HepG2 (cell line): ENCODE measurements at regions not wholly inside any gene's neighbourhood (a gene's known extent, or its start where the extent isn't known, plus 50 kb on each side); places are given as distances from the start of the nearest gene placed in this dataset.

Source experiments
- ATAC-seq: fragments of 200-7000 bp; cut with Tn5 transposase; 3 replicates; pipeline ENCODE4 v1.9.1; 2020; ENCODE audit warnings: mild to moderate bottlenecking, moderate library complexity
- BruUV-seq: library from RNA; stranded (reverse); fragments of 400-500 nt; replicated peaks from 2 replicates; lab custom pipeline; 2021; lab: Mats Ljungman, UMichigan
- CTCF ChIA-PET: fragments of 300-600 bp; formaldehyde crosslinking; extraction: SDS; loops from one replicate; lab custom pipeline; 2021; ENCODE audit warnings: low total read pairs, inconsistent platforms, low intra/inter-chr PET ratio; lab: Yijun Ruan, JAX
- POLR2A ChIA-PET: fragments of 350-600 bp; sonication (Branson Sonifier 250); formaldehyde crosslinking; loops from one replicate; lab custom pipeline; 2020; ENCODE audit warnings: antibody characterized with exemption, inconsistent platforms; lab: Yijun Ruan, JAX
- DNase-seq: peaks from one replicate; pipeline ENCODE4 v3.0.0-alpha.2; 2015; ENCODE audit warnings: low spot score
- FAIRE-seq: peaks from 3 replicates; lab custom pipeline; 2011; peaks lifted over from hg19 to GRCh38; lab: Jason Lieb, UNC
- H2AFZ ChIP-seq: one replicate; pipeline ENCODE4 v1.6.1; 2011; ENCODE audit warnings: low read length, inconsistent platforms
- H3K27ac ChIP-seq: fragments of 300-600 bp; 3 replicates; pipeline ENCODE4 v1.8.0; 2011; ENCODE audit warnings: mixed run types, mild to moderate bottlenecking, mixed read lengths, low read length, inconsistent platforms; ENCODE audit not compliant: insufficient read depth; ENCODE audit errors: extremely low read length
- H3K27me3 ChIP-seq, 2 experiments: fragments of 200-600 bp in 1 of 2; 2 replicates in 1 of 2; 3 replicates in 1 of 2; pipeline versions ENCODE4 v1.6.0 to v1.8.0; 2011; ENCODE audit warnings: low read length in 2 of 2, mild to moderate bottlenecking in 2 of 2, moderate library complexity in 2 of 2, inconsistent platforms in 1 of 2; ENCODE audit not compliant: insufficient read depth in 2 of 2, control insufficient read depth in 1 of 2
- H3K36me3 ChIP-seq, 2 experiments: fragments of 200-600 bp in 1 of 2; replicated peaks in 1 of 2; 2 replicates in 1 of 2; 3 replicates in 1 of 2; pipeline versions ENCODE4 v1.5.1 to v1.8.0; 2011; ENCODE audit warnings: low read length in 2 of 2, inconsistent platforms in 1 of 2; ENCODE audit not compliant: insufficient read depth in 2 of 2, control insufficient read depth in 1 of 2
- H3K4me1 ChIP-seq: 2 replicates; pipeline ENCODE4 v1.5.1; 2012; ENCODE audit warnings: low read length, inconsistent platforms; ENCODE audit not compliant: insufficient read depth
- H3K4me2 ChIP-seq: 2 replicates; pipeline ENCODE4 v1.6.0; 2011; ENCODE audit warnings: low read depth, low read length, inconsistent platforms
- H3K4me3 ChIP-seq, 3 experiments: fragments of 200-600 bp in 1 of 3; sonication (generic), shearing (Covaris generic) in 1 of 3; replicated peaks in 1 of 3; 2 replicates each; pipeline ENCODE4 v1.5.1; 2011 to 2016; ENCODE audit warnings: low read length in 3 of 3, inconsistent platforms in 2 of 3, low read depth in 2 of 3, mild to moderate bottlenecking in 2 of 3, control low read depth in 1 of 3, mixed read lengths in 1 of 3; ENCODE audit not compliant: insufficient read depth in 1 of 3
- H3K79me2 ChIP-seq: one replicate; pipeline ENCODE4 v1.6.1; 2011; ENCODE audit warnings: low read length, inconsistent platforms; ENCODE audit not compliant: insufficient read depth
- H3K9ac ChIP-seq: 2 replicates; pipeline ENCODE4 v1.6.0; 2011; ENCODE audit warnings: mild to moderate bottlenecking, low read depth, low read length, inconsistent platforms; ENCODE audit not compliant: insufficient read depth
- H3K9me3 ChIP-seq: 2 replicates; pipeline ENCODE4 v1.5.1; 2012; ENCODE audit warnings: mild to moderate bottlenecking, low read length
- H4K20me1 ChIP-seq: 2 replicates; pipeline ENCODE4 v1.6.0; 2011; ENCODE audit warnings: inconsistent platforms, mild to moderate bottlenecking, low read length, moderate library complexity; ENCODE audit not compliant: insufficient read depth
- CBX2 ChIP-seq, 2 experiments: fragments of 200-600 bp in 1 of 2; sonication (generic); formaldehyde crosslinking in 1 of 2; IDR thresholded peaks; 2 replicates each; pipeline versions ENCODE4 v1.7.0 to v1.8.1; 2018 to 2022; ENCODE audit warnings: low read depth in 2 of 2, low read length in 1 of 2, mild to moderate bottlenecking in 1 of 2, missing genetic modification reagents in 1 of 2
- CEBPB ChIP-seq: IDR thresholded peaks from 2 replicates; pipeline ENCODE4 v1.6.1; 2011; ENCODE audit warnings: low read depth, low read length, improper control_type of control experiment, borderline replicate concordance
- CTCF ChIP-seq: sonication (generic); formaldehyde crosslinking; IDR thresholded peaks from 2 replicates; pipeline ENCODE4 v1.5.0; 2020; ENCODE audit warnings: mild to moderate bottlenecking, missing genetic modification reagents, moderate library complexity
- FOSL1 ChIP-seq: sonication (generic); formaldehyde crosslinking; IDR thresholded peaks from 2 replicates; pipeline ENCODE4 v1.9.0; 2021; ENCODE audit warnings: missing genetic modification reagents, borderline replicate concordance
- HNRNPL ChIP-seq: fragments of 200-400 bp; formaldehyde crosslinking; IDR thresholded peaks from 2 replicates; pipeline ENCODE4 v1.6.1; 2017; ENCODE audit warnings: mild to moderate bottlenecking, low read depth, low read length
- NFATC3 ChIP-seq: sonication (generic); formaldehyde crosslinking; IDR thresholded peaks from 2 replicates; pipeline ENCODE4 v1.5.1; 2020; ENCODE audit warnings: mild to moderate bottlenecking, missing genetic modification reagents
- NFYC ChIP-seq: IDR thresholded peaks from 2 replicates; pipeline ENCODE4 v1.6.1; 2016; ENCODE audit warnings: missing genetic modification reagents, missing compliant biosample characterization
- SAP130 ChIP-seq: IDR thresholded peaks from 2 replicates; pipeline ENCODE4 v1.6.1; 2016; ENCODE audit warnings: low read depth
- ZBTB38 ChIP-seq: sonication (generic); formaldehyde crosslinking; IDR thresholded peaks from 2 replicates; pipeline ENCODE4 v1.5.1; 2020; ENCODE audit warnings: mild to moderate bottlenecking, missing genetic modification reagents
- ZBTB44 ChIP-seq: sonication (generic); formaldehyde crosslinking; IDR thresholded peaks from 2 replicates; pipeline ENCODE4 v1.4.0; 2020; ENCODE audit warnings: missing genetic modification reagents
- ZFP36L2 ChIP-seq: sonication (generic); formaldehyde crosslinking; IDR thresholded peaks from 2 replicates; pipeline ENCODE4 v1.4.0; 2020; ENCODE audit warnings: missing genetic modification reagents
- ZNF10 ChIP-seq: sonication (generic); formaldehyde crosslinking; IDR thresholded peaks from 2 replicates; pipeline ENCODE4 v1.4.0; 2020; ENCODE audit warnings: mild to moderate bottlenecking, low read depth, missing genetic modification reagents, borderline replicate concordance
- ZNF558 ChIP-seq: sonication (generic); formaldehyde crosslinking; IDR thresholded peaks from 2 replicates; pipeline ENCODE4 v1.9.0; 2022; ENCODE audit warnings: mild to moderate bottlenecking, missing genetic modification reagents, borderline replicate concordance
- ZNF703 ChIP-seq: sonication (generic); formaldehyde crosslinking; IDR thresholded peaks from 2 replicates; pipeline ENCODE4 v1.5.1; 2020; ENCODE audit warnings: missing genetic modification reagents, mild to moderate bottlenecking, moderate library complexity, borderline replicate concordance
- ZNF737 ChIP-seq: sonication (generic); formaldehyde crosslinking; IDR thresholded peaks from 2 replicates; pipeline ENCODE4 v1.5.0; 2020; ENCODE audit warnings: missing genetic modification reagents, mild to moderate bottlenecking, borderline replicate concordance
- WGBS: methylation state at CpG from one replicate; pipeline ENCODE4 v1.1.6; 2017; ENCODE audit warnings: low lambda C conversion rate; 5-methylcytosine and 5-hydroxymethylcytosine counted together
- in situ Hi-C: cut with HindIII; loops from 2 replicates; pipeline ENCODE4 v1.10.0; 2017; ENCODE audit warnings: low pct_unique_long_range_greater_than_20kb; ENCODE audit not compliant: extremely low pct_ligation_motif_present
- intact Hi-C: fragments of 100-400 bp; cut with micrococcal nuclease; formaldehyde crosslinking; loops from one replicate; pipeline ENCODE4 v1.10.0; 2022; ENCODE audit not compliant: unreplicated experiment

GRCh38 chr1:187773168-187773567 lies 944.4 kb downstream of the PLA2G4A start:
- BruUV-seq = no TSS peak
- no peaks in the 10 kb centered on the region for H3K27me3 ChIP-seq
- intact Hi-C loops = no loop called here
- ATAC-seq (no peak), DNase-seq (no peak), FAIRE-seq (no peak)
- in situ Hi-C loops = no loop called here
- H3K4me1 ChIP-seq = no peaks in the 10 kb centered on the region
- TF ChIP-seq SAP130 (CRISPR knock-in tag) (no peak), ZBTB44 (CRISPR knock-in tag) (no peak), ZFP36L2 (no peak)
- H2AFZ ChIP-seq = no peak overlapping the region
- ChIA-PET CTCF (no interaction called here), POLR2A (no interaction called here)
- no peak overlapping the region for H3K4me2 ChIP-seq
- H3K4me3 ChIP-seq = no peak overlapping the region
- 0% methylated on average over 1 of the region's 5 CpGs for WGBS
- no peaks in the 10 kb centered on the region for H3K36me3 ChIP-seq
- H3K9ac ChIP-seq = no peak overlapping the region
- H3K27ac ChIP-seq = no peak overlapping the region
- H3K9me3 ChIP-seq = no peaks in the 10 kb centered on the region
- no peaks in the 10 kb centered on the region for H4K20me1 ChIP-seq
- no peaks in the 10 kb centered on the region for H3K79me2 ChIP-seq

GRCh38 chr1:187787736-187788135 lies 959.0 kb downstream of the PLA2G4A start:
- no TSS peak for BruUV-seq
- ChIA-PET POLR2A (no interaction called here), CTCF (no interaction called here)
- Histone ChIP-seq H3K4me1 (no peaks in the 10 kb centered on the region), H3K4me2 (no peak overlapping the region), H3K79me2 (no peaks in the 10 kb centered on the region), H2AFZ (no peak overlapping the region), H3K9ac (no peak overlapping the region), H3K4me3 (no peak overlapping the region), H3K9me3 (no peaks in the 10 kb centered on the region), H3K27ac (no peak overlapping the region), H3K36me3 (no peaks in the 10 kb centered on the region), H4K20me1 (no peaks in the 10 kb centered on the region), H3K27me3 (no peaks in the 10 kb centered on the region; a peak in 1 of 5 replicates)
- no peak for ATAC-seq
- no peak for DNase-seq
- WGBS = 16% methylated on average over 3 of the region's 3 CpGs
- intact Hi-C loops = no loop called here
- no peak for TF ChIP-seq CTCF (CRISPR knock-in tag)
- TF ChIP-seq NFATC3 (CRISPR knock-in tag) = no peak
- TF ChIP-seq ZNF558 (CRISPR knock-in tag) = no peak
- no peak for TF ChIP-seq ZNF10 (CRISPR knock-in tag)
- no peak for TF ChIP-seq CEBPB
- TF ChIP-seq ZNF703 (CRISPR knock-in tag) = no peak
- TF ChIP-seq FOSL1 (CRISPR knock-in tag) = no peak
- no peak for TF ChIP-seq ZNF737 (CRISPR knock-in tag)
- no peak for TF ChIP-seq NFYC (CRISPR knock-in tag)
- TF ChIP-seq ZBTB38 = no peak
- no peak for TF ChIP-seq CBX2 (IDR thresholded peaks at IDR 0.05; ENCODE audit: low read depth, low read length)
- no peak for TF ChIP-seq CBX2 (CRISPR knock-in tag; IDR thresholded peaks at IDR 0.05; ENCODE audit: low read depth)
- TF ChIP-seq HNRNPL = no peak
- FAIRE-seq = no peak
- in situ Hi-C loops = no loop called here
